G401.6 (cell line): ENCODE measurements at regions not wholly inside any gene's neighbourhood (a gene's known extent, or its start where the extent isn't known, plus 50 kb on each side); places are given as distances from the start of the nearest gene placed in this dataset.
"Not testable (repeated sequence)": the region's sequence is repeated elsewhere in the genome, so short reads cannot be mapped to it uniquely, and the experiment has no call there.

Source experiments
- FAIRE-seq: peaks from 2 replicates; lab custom pipeline; 2012; peaks lifted over from hg19 to GRCh38; lab: Jason Lieb, UNC

GRCh38 chr4:164096766-164097518 lies 602.5 kb downstream of the TMA16 start:
- FAIRE-seq = no peak

- not testable (repeated sequence) for FAIRE-seq
Observed at GRCh38 chr4:164100741-164101365, 606.4 kb downstream of the TMA16 start.

GRCh38 chr4:164108971-164109370 lies 614.5 kb downstream of the TMA16 start:
- FAIRE-seq = no peak

DNA sequence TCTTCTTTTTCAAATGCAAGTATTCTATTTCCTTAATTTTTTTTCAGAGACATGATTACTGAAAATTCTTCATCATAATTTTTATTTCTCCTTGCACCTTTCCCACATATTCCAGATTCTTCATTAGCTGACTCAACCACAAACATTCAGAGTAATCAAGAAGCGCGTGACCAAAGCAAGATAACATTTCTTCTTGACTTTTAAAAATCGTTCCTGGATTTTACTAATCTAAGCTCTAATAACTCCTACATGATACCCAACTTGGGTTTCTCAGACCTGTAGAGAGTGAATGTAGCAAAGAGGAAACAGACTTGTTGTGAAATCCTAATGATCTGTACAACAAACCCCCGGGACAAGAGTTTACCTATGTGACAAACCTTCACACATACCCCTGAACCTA lies 615.0 kb downstream of the TMA16 start:
- no peak for FAIRE-seq

DNA sequence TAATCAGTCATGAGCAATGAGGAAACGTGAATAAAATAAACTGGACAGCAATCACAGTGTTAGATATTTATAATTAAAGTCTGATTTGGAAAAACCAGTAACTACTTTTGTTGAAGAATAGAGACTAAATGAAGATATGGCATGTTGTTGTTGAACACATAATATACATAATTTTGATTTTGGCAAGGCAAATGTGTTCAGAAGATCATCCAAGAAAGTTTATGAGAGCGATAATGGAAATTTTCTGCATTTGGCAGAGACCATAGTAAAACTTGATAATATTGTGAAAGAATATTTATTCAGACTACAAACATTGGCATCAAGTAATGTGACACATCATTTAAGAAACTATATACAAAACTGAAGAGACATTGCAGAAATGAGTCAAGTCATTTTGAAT lies 620.7 kb downstream of the TMA16 start:
- no peak for FAIRE-seq

GRCh38 chr4:164116286-164116685 lies 621.8 kb downstream of the TMA16 start:
- FAIRE-seq = no peak

- FAIRE-seq = no peak
Observed at GRCh38 chr4:164134388-164134787, 619.5 kb upstream of the SMIM31 start.

DNA sequence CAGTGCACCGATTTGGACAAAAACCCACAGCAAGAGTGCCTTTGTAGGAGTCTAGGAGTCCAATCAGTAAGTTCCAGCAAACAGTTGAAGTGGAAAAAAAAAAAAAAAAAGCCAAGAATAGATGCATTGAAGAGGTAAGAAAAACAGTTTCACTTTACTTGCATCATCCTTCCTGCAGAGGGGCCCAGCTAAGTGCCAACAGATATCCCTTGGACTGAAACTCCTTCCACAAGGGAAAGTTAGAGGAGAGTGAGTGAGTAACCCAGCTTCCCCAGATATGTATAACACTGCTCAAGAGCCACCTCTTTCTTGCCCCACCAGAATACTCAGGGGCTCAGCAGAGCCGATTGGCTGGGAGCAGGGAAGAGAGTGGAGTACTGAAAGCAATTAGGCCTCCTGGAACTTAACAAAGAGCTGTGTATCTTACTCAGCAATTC lies 617.7 kb upstream of the SMIM31 start:
- FAIRE-seq = no peak

GRCh38 chr4:164138521-164138920 lies 615.4 kb upstream of the SMIM31 start:
- FAIRE-seq = no peak

DNA sequence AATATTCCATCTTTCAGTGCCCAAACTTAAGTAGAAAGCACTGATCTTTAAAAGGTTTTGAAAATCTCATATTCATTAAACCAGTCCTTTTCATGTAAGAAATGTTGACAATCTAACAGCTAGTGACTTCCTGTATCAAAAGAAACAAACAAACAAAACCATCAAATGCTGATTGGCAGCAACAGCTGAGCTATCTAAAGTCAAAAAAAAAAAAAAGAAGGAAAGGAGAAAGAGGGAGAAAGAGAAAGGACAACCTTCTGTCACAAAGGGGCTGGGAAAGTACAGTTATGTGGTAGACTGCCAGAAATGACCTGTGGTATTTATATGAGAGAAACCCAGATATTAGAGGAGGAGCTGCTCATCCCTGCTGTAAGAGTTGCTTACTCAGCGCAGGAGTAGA lies 614.6 kb upstream of the SMIM31 start:
- no peak for FAIRE-seq

DNA sequence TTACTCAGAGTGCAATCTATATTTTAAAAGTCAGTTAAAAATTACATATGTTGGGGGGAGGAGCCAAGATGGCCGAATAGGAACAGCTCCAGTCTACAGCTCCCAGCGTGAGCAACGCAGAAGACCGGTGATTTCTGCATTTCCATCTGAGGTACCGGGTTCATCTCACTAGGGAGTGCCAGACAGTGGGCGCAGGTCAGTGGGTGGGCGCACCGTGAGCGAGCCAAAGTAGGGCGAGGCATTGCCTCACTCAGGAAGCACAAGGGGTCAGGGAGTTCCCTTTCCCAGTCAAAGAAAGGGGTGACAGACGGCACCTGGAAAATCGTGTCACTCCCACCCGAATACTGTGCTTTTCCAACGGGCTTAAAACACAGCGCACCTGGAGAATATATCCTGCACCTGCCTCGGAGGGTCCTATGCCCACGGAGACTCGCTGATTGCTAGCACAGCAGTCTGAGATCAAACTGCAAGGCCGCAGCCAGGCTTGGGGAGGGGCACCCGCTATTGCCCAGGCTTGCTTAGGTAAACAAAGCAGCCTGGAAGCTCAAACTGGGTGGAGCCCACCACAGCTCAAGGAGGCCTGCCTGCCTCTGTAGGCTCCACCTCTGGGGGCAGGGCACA lies 612.1 kb upstream of the SMIM31 start:
- not testable (repeated sequence) for FAIRE-seq

DNA sequence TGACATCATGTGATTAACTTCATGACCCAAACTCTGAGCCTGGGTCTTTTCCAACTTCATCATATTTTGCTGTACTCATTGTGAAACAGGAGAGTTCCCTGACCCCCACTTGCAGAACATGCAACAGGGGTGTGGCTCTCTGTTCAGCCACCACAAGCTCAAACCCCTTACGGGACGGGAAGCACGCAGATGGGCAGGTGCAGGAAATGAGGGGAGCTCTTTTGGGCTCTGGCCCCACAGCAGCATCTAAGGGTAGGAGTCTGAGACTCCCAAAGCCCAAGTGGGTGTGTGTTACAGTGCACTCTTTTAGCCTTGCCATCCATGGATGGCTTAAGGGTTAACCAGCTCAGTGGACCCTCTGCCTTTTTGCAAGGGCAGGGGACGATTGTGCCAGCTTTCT lies 599.5 kb upstream of the SMIM31 start:
- FAIRE-seq = no peak

DNA sequence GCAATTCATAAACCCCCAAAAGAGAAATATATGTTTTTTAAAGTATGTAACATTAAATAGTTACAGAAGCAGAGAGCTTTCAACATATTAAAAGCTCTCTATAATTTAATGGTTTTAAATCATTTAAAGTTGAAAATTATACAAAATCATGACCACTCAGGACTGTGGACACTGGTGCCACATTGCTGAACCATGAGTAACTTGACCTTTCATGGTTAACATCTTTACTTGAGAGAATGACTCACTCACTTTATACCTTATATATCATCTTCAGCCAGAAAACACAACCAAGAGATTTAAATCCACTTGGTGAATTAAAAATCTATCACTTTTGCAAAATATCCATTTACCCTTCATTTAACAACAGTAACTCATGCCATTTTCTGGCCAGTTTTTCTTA lies 584.3 kb upstream of the SMIM31 start:
- FAIRE-seq = no peak

DNA sequence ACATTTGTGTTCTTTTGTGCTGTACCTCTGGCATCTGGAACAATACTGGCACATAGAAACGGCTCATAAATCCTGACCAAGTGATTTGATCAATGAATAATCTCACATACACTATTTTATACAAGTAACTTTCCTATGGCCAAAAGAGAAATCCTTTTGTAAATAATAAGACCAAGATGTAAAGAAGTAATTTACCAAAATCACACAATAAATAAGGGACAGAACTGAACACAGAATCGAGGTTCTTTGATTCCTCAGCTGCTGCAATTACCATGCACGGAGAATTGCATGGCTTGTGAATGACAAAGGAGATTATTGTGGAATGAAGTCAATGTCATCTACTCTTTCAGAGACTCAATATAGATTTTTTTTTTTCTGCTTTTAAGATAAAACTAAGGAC lies 576.8 kb upstream of the SMIM31 start:
- FAIRE-seq = no peak

GRCh38 chr4:164177753-164178152 lies 576.2 kb upstream of the SMIM31 start:
- FAIRE-seq = no peak

GRCh38 chr4:164188236-164188635 lies 565.7 kb upstream of the SMIM31 start:
- FAIRE-seq = no peak

GRCh38 chr4:164192844-164193243 lies 561.1 kb upstream of the SMIM31 start:
- no peak for FAIRE-seq

DNA sequence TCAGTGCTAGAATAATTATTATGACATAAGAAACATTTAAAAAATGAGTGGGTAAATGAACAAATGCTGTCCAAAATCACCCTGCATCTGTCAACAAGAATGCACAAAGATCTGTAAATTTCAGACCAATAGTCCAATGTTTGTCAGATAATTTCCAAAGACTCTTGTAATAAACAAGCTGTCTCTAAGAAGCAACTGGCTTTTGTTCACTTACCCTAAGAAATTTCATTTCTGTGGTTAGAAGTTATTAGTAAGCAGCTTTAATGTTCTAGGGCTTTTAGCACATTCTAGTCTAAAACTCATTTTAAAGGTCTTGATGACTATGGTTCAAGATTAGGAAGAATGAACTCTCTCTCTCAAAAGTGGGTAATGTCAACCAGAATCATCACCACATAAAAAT lies 560.3 kb upstream of the SMIM31 start:
- FAIRE-seq = no peak

- FAIRE-seq = no peak
Observed at GRCh38 chr4:164197556-164197955, 556.4 kb upstream of the SMIM31 start.

DNA sequence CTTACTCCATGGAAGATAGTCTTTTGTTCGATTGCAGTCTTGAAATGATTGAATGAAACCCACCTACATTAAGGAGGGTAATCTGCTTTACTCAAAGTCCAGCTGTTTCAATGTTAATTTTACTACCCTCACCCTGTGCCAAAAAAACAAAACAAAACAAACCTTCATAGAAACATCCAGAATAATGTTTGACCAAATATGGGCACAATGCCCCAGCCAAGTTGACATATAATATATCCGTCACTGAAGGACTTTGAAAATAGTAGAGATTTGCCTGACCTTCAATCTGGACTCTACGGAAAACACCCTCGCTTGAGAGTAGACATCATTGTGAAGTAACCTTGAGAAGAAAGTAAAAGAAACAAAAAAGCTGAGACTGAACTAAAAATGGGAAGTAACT lies 550.5 kb upstream of the SMIM31 start:
- no peak for FAIRE-seq

DNA sequence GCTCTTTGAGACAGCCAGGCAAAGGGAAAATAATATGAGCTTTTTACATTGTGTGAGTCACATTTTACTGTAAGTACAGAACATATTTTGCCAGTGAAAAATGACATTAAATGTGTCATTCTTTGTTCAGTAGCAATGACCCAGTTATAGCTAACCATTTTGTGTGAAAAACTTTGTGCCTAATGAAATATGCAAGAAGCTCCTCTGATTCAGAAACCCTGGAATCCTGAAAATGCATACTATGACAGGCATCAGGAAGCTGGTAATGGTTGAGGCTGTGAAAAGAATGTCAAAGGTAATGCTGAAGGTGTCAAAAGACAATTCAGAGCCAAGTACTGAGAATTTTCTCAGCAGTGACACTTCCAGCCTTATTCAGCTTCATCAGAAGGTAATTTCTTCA lies 549.5 kb upstream of the SMIM31 start:
- no peak for FAIRE-seq

DNA sequence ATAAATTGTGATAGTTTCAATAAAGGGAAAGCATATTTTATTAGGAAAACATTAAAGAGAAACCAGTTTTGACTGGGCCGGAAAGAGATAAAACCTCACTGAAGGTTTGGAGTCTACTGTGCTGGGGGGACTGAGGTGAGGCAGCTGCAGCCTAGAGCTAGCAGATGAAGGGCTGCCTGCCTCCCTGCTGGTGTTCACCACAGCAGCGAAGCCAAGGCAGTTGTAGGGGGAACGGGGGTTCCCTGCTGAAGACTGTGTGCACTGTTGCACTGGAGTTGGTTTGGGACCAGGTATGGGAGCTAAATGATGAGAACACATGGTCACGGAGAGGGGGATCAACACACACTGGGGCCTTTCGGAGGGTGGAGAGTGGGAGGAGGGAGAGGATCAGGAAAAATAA lies 546.5 kb upstream of the SMIM31 start:
- FAIRE-seq = no peak

GRCh38 chr4:164210377-164210776 lies 543.6 kb upstream of the SMIM31 start:
- FAIRE-seq = no peak

GRCh38 chr4:164212134-164212533 lies 541.8 kb upstream of the SMIM31 start:
- FAIRE-seq = no peak
